Keratinocyte (primary cell): ENCODE measurements at regions not wholly inside any gene's neighbourhood (a gene's known extent, or its start where the extent isn't known, plus 50 kb on each side); places are given as distances from the start of the nearest gene placed in this dataset.

Experiments used
- CTCF ChIP-seq, 3 experiments: IDR thresholded peaks in 1 of 3; conservative IDR thresholded peaks in 1 of 3; optimal IDR thresholded peaks in 1 of 3; 2 replicates in 2 of 3; 3 replicates in 1 of 3; pipeline versions ENCODE3 to v1.5.1; 2011; ENCODE audit warnings: low read length in 3 of 3, mild to moderate bottlenecking in 3 of 3, moderate library complexity in 2 of 3, control low read depth in 1 of 3, inconsistent platforms in 1 of 3; ENCODE audit not compliant: insufficient read depth in 2 of 3; ENCODE audit errors: extremely low read depth in 1 of 3
- EZH2 ChIP-seq: IDR thresholded peaks from one replicate; pipeline ENCODE4 v1.6.1; 2012; ENCODE audit warnings: inconsistent platforms, mild to moderate bottlenecking, low read length, moderate library complexity

GRCh38 chr6:101208152-101208551 lies 185.4 kb upstream of the GRIK2 start:
- no peak for TF ChIP-seq EZH2
- TF ChIP-seq CTCF (optimal IDR thresholded peaks at IDR 0.05 in 1 of 3, IDR thresholded peaks at IDR 0.05 in 1 of 3, conservative IDR thresholded peaks at IDR 0.05 in 1 of 3; ENCODE audit: extremely low read depth in 1 of 3, insufficient read depth in 2 of 3, low read length in 3 of 3), result no peak
